SIG-M5 treated with dmso at 0.1 percent for 504 hours (cell line): ENCODE measurements at regions not wholly inside any gene's neighbourhood (a gene's known extent, or its start where the extent isn't known, plus 50 kb on each side); places are given as distances from the start of the nearest gene placed in this dataset.
"Not testable (repeated sequence)": the region's sequence is repeated elsewhere in the genome, so short reads cannot be mapped to it uniquely, and the experiment has no call there.

Source experiments
- DNase-seq: peaks from one replicate; lab custom pipeline; 2025; ENCODE audit not compliant: unreplicated experiment; lab: John Stamatoyannopoulos, UW

- no peak for DNase-seq
Observed at GRCh38 chr4:26235500-26235899, 85.3 kb upstream of the RBPJ start.

- no peak for DNase-seq
Observed at GRCh38 chr4:26237916-26238315, 82.9 kb upstream of the RBPJ start.

DNA sequence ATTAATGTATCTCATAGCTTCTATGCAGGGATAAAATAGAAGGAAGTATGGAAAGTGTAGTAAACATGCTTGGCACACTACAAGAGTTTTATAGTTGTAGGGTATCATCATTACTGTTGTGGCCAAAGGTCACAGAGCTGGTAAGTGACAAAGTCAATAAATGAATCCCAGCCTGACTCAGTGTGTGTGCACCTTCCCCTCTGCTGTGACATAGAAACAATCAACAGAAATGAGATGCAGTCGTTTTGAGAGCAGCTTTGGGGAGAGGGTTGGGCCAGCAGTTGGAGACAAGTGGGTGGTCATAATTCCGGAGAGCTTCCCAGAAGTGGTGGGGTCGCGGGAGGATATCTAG is 82.4 kb upstream of the RBPJ start:
- DNase-seq: no peak

DNA sequence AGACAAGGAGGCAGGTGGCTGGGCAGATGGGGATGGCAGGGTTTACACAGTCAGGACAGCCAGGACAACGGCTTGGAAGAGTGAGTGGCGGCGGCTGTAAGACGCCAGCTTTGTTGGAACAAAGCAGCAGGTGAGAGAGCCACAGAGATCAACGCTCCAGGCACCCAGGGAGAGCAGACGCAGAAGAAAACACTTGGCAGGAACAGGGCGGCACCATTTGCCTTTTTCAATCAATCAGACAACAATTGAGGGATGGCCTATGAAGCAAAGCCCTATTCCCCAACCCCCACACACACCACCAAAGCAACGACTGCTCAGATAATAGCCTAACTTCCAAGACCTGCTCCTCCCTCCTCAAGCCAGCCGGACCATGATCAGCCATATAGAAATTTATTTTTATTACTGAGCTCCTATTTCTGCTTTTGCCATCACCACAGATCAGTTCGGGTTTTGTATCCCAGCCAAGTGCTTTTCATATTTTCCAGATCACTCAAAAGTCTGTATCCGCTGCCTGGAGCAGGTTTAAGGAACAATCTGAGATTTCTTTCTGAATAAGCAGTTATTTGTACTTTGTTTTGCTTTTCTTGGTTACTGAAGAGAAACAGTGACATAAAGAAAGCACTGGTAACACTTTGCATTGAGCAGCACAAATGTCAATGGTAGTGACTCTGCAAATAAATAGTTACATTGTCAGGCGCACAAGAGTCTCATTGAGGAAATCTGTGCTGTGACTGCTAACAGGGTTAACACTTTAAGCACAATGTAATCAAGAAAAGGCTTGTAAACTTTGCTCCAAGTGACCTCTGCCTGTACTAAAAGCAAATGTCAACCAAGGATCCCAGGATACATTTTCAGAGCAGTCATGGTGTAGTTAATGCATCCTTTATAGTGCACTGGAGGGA is 81.8 kb upstream of the RBPJ start:
- no peak for DNase-seq

GRCh38 chr4:26239801-26240200 is 81.0 kb upstream of the RBPJ start:
- DNase-seq: no peak

GRCh38 chr4:26241179-26241578 is 79.6 kb upstream of the RBPJ start:
- DNase-seq: no peak

- DNase-seq: no peak
Observed at GRCh38 chr4:26242451-26242850, 78.4 kb upstream of the RBPJ start.

DNA sequence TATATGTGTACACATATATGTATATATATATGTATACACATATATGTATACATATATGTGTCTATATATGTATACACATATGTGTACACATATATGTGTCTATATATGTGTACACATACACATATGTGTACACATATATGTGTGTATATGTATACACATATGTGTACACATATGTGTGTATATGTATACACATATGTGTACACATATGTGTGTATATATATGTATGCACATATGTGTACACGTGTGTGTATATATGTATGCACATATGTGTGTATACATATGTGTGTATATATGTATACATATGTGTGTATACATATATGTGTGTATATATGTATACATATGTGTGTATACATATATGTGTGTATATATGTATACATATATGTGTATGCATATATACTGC is 76.7 kb upstream of the RBPJ start:
- not testable (repeated sequence) for DNase-seq

GRCh38 chr4:26248647-26249046 is 72.2 kb upstream of the RBPJ start:
- DNase-seq: no peak

DNA sequence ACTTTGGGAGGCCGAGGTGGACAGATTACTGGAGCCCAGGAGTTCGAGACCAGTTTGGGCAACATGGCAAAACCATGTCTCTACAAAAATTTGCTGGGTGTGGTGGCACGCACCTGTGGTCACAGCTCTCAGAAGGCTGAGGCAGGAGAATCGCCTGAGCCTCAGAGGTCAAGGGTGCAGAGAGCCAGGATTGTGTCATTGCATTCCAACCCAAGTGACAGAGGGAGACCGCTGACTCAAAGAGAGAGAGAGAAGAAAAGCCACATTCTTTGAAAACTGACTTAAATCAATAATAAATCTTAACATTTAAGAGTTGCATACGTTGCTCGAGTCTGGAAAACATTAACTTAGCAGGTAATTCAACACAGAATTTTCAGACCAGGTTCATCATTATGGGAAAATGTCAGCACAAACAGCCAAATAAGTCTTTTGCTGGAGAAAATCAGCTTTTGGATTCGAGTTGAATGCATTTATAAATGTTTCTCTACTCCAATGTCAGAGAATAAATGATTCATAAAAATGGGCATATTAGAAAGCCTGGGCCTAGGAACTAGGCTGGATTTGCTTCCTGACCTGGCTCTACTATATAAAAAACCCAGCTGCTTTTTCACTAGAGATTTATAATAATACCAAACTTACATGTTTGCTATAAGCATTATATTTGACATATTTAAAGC is 68.3 kb upstream of the RBPJ start:
- DNase-seq: no peak

GRCh38 chr4:26253968-26254367 is 66.8 kb upstream of the RBPJ start:
- DNase-seq: no peak

DNA sequence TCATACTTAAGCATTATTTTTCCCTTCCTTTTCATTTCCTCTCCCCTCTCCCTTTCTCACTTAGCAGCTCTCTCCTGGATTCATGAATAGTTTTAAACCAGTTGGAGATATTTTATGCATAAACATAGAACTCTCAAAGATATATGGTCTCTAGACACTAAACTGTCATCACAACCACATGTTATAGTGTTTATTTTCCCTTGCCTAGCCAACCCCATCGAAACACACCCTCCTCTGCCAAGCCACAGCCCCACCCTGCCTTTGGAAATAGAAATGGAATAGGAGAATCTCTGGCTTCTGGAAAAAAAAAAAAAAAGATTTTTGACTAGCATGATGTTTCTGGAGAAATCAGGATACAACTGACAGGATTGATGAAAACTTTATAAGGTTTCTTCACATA is 64.8 kb upstream of the RBPJ start:
- DNase-seq: no peak

GRCh38 chr4:26257444-26257843 is 63.4 kb upstream of the RBPJ start:
- DNase-seq: not testable (repeated sequence)

DNA sequence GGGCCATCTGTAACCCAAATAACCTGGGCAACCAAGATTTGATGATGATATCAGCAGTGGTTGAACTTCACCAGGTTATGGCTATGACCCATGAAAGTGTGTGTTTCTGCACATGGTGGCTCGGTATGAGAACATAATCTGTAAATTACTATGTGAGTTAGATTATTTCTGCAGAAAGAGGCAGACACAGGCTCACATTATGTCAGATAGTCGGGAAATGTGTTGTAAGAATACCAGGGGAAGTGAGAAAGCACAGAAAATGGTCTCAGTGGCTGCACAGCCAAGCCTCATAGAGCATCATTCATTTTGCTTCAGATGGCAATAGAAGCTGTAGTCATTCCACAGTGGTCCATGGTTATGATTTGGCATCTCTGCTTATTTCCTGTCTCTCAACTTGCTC is 63.0 kb upstream of the RBPJ start:
- peak; percentile 42 for DNase-seq

DNA sequence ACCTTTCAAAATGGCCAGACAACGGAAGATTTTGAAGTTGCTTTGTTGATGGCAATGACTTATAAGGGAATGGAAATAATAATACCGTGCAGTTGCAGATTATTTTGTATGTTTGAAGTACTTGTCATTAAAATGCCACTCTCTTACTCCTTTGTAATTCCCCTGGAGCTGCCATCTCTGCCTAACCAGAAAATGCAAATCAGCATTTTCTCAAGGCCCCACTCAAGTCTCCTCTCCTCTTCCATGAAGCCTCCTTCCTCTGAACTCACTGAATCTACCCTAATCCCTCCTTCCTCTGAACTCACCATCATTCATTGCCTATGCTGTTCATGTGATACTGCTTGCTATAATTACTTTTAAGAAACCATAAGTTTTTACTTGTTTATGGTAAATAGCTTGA is 60.2 kb upstream of the RBPJ start:
- no peak for DNase-seq

DNA sequence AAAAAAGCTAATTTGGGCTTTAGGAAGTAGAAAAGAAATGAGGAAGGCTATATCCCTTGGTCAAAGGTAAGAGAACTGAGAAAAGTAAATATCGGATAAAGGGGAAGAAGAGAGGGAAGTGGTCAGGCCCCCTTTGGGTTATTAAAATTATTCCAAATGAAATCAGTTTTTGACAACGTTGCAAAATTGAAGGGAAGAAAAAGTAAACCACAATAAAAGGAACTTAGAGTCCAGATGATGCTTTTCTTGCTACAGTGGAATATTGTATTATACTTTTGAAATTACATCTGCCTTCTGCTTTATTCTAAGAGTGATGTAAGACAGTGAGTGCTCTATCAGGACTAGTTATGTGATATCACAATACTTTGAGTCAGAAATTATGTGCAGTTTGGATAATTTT is 59.4 kb upstream of the RBPJ start:
- DNase-seq: peak; percentile 63

DNA sequence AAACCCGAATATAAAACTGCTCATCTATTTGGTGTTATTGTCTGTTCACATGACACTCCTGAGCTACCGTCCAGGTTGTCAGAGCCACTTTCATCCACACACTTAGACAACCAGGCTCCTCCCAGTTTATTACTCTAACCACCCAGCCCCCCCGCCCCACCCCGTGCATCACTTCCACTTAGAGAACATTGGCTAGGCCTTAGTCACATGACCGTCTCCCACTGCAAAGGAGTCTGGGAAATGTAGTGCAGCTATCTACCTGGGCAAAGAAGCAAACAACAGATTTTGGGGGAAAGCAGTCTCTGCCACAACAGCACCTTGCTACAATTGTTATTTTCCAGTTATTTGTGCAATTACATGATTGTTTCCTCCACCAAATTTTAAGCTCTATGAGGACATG is 57.6 kb upstream of the RBPJ start:
- peak; percentile 43 for DNase-seq

- DNase-seq: no peak
Observed at GRCh38 chr4:26264109-26264508, 56.7 kb upstream of the RBPJ start.

DNA sequence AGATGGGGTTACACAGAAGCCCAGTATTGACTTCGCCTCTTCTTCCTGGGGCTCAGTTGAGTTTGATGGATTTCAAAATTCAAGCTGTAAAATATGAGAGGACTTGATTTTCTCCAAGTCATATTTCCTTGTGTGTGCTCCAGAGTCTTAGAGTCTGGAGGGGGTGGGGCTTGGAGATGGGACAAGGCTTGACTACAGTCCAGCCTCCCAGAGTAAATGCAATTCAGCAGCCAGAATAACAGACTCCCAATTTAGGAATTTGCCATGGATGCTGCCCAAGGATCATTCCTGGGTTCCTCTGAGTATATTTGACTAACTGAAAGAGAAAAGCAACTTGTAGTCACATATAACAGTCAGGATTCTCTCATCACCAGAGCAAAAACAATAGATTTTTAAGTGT is 53.7 kb upstream of the RBPJ start:
- DNase-seq: no peak

DNA sequence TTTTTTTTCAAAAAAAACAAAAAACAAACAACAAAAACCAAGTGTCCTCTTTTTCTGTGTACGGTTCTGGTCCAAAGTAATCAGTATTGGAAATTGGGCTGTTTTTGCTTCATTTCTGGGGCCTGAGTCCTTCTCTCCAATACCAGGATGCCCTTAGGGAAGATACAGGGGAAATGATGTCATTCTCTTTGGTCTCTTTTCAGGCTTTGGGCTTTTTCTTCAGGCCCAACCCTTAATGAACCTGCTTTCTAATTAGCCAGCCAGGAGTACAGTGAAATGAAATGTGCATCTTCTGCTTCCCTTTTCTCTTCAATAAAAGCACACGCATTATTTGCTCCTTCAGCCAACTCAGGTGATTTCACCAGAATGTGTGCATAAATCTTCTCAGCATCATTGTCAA is 52.6 kb upstream of the RBPJ start:
- DNase-seq: no peak

GRCh38 chr4:26269038-26269437 is 51.8 kb upstream of the RBPJ start:
- no peak for DNase-seq
